ENCODE measurements at regions not wholly inside any gene's neighbourhood (a gene's known extent, or its start where the extent isn't known, plus 50 kb on each side); places are given as distances from the start of the nearest gene placed in this dataset.

GRCh38 chr3:72595376-72595775, 252.9 kb downstream of the SHQ1 start:
- Histone ChIP-seq H3K27ac (no peak overlapping the region), H3K9me3 (no peaks in the 10 kb centered on the region), H3K4me1 (peaks cover 0 to 6% of the 10 kb centered on the region in 2 donors), H3K36me3 (no peaks in the 10 kb centered on the region), H3K4me3 (no peak overlapping the region), H3K27me3 (no peaks in the 10 kb centered on the region)
- intact Hi-C loops (cut with DNase I; ENCODE audit: low total_unique reads): no loop called here
- no peak for DNase-seq
- TF ChIP-seq POLR2A (IDR thresholded peaks at IDR 0.05): no peak
- no peak for TF ChIP-seq CTCF (IDR thresholded peaks at IDR 0.05)

- intact Hi-C loops (cut with DNase I; ENCODE audit: low total_unique reads): no loop called here
- no peaks in the 10 kb centered on the region for H3K27me3 ChIP-seq
- H3K4me3 ChIP-seq: no peak overlapping the region
- no peaks in the 10 kb centered on the region for H3K9me3 ChIP-seq
- H3K27ac ChIP-seq: no peak overlapping the region
- no peak for DNase-seq
- H3K4me1 ChIP-seq: peaks cover 0 to 6% of the 10 kb centered on the region in 2 donors
- TF ChIP-seq POLR2A (IDR thresholded peaks at IDR 0.05) (no peak), CTCF (IDR thresholded peaks at IDR 0.05) (no peak)
- H3K36me3 ChIP-seq: no peaks in the 10 kb centered on the region
These were observed 253.5 kb downstream of the SHQ1 start for GRCh38 chr3:72594615-72595215.

GRCh38 chr3:72593881-72594397, 254.3 kb downstream of the SHQ1 start:
- no peak for DNase-seq
- peaks cover 0 to 6% of the 10 kb centered on the region in 2 donors for H3K4me1 ChIP-seq
- intact Hi-C loops (cut with DNase I; ENCODE audit: low total_unique reads): no loop called here

GRCh38 chr3:72591522-72592421, 256.5 kb downstream of the SHQ1 start:
- intact Hi-C loops (cut with DNase I; ENCODE audit: low total_unique reads): no loop called here
- Histone ChIP-seq H3K27ac (peak overlapping the region; percentile 9 to 53), H3K36me3 (no peaks in the 10 kb centered on the region), H3K9me3 (no peaks in the 10 kb centered on the region), H3K4me3 (no peak overlapping the region), H3K4me1 (peaks cover 0 to 6% of the 10 kb centered on the region in 2 donors), H3K27me3 (no peaks in the 10 kb centered on the region)
- TF ChIP-seq CTCF (IDR thresholded peaks at IDR 0.05): no peak
- peak; percentile 43 to 57 for DNase-seq

More at GRCh38 chr3:72593881-72594397, 254.3 kb downstream of the SHQ1 start:
- TF ChIP-seq POLR2A (IDR thresholded peaks at IDR 0.05) (no peak), CTCF (IDR thresholded peaks at IDR 0.05) (no peak)
- H3K9me3 ChIP-seq: no peaks in the 10 kb centered on the region
- no peak overlapping the region for H3K4me3 ChIP-seq
- H3K36me3 ChIP-seq: no peaks in the 10 kb centered on the region
- no peak overlapping the region for H3K27ac ChIP-seq
- no peaks in the 10 kb centered on the region for H3K27me3 ChIP-seq

GRCh38 chr3:72590732-72591221, 257.5 kb downstream of the SHQ1 start:
- TF ChIP-seq CTCF (IDR thresholded peaks at IDR 0.05) (no peak), POLR2A (IDR thresholded peaks at IDR 0.05) (no peak)
- H3K4me1 ChIP-seq: peaks cover 0 to 6% of the 10 kb centered on the region in 2 donors
- no peaks in the 10 kb centered on the region for H3K36me3 ChIP-seq
- H3K27me3 ChIP-seq: no peaks in the 10 kb centered on the region
- intact Hi-C loops (cut with DNase I; ENCODE audit: low total_unique reads): no loop called here
- H3K4me3 ChIP-seq: no peak overlapping the region
- no peaks in the 10 kb centered on the region for H3K9me3 ChIP-seq
- peak overlapping the region; percentile 53 to 67 for H3K27ac ChIP-seq
- no peak for DNase-seq
